NCI-H1105 (cell line): ENCODE measurements at regions not wholly inside any gene's neighbourhood (a gene's known extent, or its start where the extent isn't known, plus 50 kb on each side); places are given as distances from the start of the nearest gene placed in this dataset.

Source experiments
- DNase-seq: peaks from one replicate; lab custom pipeline; 2025; lab: John Stamatoyannopoulos, UW

DNA sequence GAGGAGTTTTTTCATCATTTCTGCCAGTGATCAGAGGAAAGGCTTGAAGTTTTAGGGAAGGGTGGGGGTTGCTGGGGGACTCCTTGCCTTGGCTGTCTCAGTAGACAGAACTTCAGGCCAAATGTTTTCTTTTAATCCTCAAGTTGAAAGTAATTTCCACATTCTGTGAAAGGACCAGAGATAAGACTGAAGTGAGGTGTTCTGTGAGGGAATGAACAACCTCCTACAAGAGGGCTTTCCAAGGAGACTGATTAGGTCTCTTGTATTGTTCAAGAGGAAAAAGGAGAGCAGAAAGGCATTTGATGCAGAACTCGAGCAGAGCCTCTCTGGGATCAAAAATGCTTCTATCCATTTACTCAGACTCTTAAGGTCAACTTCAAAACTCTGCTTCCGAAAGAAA is 282.1 kb upstream of the ATP10B start:
- no peak for DNase-seq

DNA sequence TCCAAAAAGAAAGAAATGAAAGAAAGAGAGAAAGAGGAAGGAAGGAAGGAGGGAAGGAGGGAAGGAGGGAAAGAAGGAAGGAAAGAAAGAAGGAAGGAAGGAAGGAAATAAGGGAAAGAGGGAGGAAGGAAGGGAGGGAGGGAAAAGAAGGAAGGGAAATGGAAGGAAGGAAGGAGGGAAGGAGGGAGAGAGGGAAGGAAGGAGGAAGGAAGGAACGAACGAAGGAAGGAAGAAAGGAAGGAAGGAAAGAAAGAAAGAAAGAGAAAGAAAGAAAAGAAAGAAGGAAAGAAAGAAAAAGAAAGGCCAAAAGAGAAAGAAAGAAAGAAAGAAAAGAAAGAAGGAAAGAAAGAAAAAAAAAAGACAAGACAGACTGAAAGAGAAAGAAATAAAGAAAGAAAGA is 263.9 kb upstream of the ATP10B start:
- DNase-seq, result no peak

DNA sequence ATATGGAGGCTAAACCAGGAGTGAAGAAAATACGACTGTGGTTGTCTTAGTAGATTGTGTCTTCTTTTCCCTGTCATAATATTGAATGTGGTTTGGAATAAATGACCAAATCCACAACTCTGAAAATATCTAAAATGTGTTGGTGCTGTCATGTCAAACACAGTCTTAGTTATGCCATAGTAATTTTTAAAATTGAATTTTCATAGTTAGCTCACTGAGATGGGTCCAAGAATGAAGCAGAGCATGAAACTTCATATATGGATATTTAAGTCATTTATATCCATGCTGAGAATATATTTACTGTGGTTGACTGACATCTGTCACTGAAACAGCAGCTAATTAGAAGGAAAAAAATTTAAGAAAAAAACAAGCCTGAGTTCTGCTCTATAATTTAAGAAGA is 260.4 kb upstream of the ATP10B start:
- DNase-seq, result no peak

DNA sequence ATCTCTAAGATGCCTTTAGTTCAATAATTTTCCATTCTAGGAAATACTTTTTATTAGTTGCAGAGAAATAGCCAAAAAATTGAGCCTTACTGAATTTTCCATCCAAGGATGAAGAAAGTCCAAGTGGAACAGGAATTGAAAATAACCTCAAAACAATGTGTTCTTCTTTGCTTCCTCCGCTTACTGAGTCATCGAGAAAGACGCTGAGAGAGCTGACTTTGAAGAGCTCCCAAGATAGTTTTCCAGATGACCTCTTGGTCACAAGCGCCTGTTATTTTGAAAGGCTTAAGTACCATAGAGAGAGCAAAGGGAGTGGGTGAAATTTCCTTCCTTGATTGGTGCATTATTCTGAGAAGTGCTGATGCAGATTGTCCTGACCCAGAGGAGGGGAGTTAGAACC is 253.5 kb upstream of the ATP10B start:
- DNase-seq, result no peak

DNA sequence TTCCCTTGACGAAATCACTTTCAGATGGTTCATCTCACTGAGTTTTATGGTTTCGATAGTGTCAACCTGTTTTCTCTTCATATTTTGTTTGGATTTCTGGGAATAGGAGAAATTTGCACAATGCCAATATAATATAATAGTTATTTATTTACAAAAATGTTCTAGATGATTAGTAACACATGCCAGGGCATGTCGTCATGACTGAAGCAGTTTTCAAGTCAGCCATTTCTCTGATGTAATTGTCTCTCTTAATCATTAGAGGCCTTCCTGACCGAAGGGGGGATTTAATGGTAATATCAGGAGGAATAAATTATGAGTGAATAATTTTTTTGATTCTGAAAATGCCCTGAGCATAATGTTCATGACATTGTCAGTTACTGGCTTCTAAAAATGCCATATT is 246.5 kb upstream of the ATP10B start:
- no peak for DNase-seq

DNA sequence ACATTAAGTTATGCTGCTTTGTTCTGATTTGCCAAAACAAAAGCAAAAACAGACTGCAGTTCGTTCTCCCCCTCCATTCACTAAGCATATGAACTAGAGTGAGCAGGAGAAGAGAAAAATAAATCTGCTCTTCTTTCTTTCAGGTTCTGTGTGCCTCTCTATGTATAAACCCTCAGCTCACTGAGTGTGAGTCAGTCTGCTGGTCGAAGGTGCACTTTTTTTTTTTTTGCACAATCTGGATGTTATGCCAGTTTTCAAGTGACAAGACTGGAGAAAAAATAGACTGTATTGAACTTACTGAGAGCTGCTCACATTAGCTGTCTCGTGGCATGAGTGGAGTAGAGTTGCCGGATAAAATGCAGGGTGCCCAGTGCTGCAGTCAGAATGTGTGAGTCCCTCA is 244.6 kb upstream of the ATP10B start:
- no peak for DNase-seq

DNA sequence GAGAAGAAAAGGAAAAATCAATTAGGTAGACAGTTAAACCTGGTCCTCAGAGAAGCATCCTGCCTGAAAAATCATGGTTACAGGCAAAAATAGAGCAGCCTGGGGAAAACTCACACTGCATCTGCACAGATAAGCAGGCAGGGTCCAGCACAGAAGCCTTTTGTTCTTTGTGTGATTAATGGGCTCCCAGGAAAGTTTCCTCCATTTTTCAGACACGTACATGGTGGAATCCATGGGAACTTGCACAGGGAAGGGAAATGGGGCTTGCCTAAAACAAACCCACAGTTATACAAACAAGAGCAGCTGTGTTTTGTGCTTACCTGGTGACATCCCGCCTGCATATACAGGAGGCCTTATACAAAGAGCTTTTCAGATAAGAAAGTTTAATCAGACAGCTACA is 243.9 kb upstream of the ATP10B start:
- DNase-seq, result no peak

DNA sequence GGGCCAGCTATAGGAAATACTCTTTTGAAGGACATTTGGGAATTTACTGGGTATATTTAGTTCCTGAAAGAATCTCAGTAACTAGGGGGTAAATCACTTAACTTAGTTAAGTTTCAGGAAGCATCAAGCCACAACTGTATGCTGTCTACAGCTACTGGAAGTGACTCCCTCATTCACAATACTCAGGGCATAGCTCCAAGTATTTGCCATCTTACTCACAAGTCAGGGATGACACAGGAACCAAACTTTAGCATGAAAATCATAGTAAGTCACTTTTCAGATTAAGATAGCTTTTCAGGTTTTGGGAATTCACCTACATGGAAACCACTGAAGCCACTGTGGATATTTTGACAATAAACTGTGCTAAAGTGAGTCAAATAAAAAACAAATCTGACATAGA is 242.4 kb upstream of the ATP10B start:
- DNase-seq, result no peak

DNA sequence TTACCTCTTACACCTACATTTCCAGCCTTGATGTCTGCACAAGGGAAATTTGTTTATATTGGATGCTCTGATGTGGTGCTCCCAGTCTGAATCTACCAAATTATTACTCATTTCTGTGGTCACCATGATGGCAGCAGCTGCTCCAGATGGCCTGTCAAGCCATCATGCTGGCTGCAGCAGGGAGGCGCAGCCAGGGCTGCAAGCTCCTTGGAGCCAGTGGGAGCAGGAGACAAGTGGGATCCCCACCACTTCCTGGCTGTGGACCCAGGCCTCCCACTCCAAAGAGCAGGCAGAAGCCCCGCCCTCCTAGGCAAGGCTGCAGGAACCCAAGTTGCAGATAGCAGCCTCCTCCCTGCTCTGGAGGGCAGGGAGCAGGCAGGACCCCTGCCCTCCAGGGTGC is 241.1 kb upstream of the ATP10B start:
- DNase-seq, result no peak

DNA sequence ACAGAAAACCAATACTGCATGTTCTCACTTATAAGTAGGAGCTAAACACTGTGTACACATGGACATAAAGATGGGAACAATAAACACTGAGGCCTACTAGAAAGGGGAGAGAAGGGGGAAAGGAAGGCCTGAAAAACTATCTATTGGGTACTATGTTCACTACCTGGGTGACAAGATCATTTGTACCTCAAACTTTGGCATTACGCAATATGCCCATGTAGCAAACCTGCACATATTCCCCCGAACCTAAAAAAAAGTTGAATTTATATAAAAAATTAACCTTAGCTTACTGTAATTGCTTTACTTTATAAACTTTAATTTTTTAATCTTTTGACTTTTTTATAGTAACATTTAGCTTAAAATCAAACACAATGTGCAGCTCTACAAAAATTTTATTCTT is 237.6 kb upstream of the ATP10B start:
- DNase-seq, result no peak

DNA sequence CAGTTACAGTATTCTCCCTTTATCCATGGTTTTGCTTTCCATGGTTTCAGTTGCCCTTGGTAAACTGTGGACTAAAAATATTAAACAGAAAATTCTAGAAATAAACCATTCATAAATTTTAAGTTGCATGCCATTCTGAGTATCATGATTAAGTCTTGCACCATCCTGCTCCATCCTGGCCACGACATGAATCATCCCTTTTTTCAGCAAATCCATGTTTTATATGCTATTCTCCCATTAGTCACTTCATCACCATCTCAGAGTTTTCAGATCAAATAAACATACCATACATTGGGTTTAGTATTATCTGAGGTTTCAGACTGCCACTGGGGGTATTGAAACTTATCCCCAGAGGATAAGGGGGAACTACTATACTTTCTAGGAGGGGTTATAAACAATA is 234.4 kb upstream of the ATP10B start:
- no peak for DNase-seq

DNA sequence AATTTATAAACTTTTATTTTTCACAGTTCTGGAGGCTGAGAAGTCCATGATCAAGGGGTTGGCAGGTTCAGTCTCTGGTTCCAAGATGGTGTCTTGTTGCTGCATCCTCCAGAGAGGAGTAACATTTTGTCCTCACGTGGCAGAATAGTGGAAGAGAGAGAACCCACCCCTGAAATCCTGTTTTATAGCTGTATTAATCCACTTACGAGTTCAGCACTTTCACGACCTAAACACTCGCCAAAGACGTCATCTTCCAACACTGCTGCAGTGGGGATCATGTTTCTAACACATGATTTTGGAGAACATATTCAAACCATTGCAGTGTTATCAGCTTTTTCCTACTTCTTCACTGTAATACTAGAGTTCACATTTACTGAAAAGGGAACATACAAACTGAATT is 233.0 kb upstream of the ATP10B start:
- DNase-seq, result no peak

DNA sequence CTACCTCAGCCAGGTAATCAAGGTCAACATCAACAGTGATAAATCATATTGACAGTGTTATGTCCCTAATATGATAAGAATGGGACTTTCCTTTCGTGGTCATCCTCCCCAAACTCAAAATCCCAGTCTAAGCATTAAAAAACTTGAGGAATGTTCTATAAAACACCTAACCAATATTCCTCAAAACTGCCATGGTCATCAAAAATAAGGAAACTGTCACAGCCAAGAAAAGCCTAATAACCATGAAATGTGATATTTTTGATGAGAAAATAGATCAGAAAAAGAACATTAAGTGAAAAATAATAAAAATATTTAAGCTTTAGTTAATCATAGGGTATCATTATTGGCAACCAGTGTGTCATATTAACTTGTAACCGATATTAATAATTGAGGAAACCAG is 232.1 kb upstream of the ATP10B start:
- DNase-seq, result no peak

DNA sequence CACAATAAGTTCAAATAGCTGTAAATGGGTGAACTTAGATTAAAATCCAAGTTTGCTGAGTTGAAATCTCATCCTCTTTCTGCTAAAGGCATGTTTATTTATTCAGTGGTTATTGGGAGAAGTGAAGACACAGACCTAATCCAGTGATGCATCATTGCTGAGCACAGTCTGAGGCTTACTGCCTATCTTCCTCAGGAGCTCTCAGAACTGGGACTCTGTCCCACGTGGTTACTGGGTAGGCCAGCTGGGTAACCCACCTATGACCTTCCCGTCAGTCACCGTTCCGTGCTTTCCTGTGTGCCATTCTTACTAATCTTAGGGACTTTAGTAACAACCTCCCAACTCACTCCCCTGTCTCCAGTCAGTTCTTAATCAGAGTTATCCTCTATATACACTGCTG is 226.8 kb upstream of the ATP10B start:
- no peak for DNase-seq

DNA sequence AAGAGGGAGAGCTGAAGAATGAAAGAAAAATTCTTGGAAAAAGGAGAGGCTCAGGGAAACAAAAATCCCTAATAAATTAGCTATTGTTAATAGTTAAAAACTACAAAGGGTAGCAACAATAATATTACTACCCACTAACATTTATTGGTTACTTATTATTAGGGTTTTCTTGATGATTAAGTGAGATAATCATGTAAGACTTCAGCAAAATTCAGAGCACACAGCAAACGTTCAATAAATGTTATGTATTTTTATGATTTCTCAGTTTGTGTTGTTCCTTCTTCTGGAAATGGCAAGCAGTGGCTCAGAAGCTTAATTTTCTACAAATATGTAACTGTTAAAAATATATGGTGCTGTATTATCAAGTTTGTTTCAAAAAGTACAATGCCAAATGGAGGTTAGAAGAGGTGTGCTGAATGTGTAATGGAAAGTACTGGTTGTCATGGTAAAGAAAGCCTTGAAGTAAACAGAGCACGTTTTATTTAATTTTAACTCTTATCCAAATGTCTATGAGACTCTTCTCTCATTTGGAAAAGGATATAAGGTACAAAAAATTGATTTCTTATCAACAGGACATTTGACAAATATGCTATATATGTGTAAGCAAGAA is 226.0 kb upstream of the ATP10B start:
- no peak for DNase-seq

DNA sequence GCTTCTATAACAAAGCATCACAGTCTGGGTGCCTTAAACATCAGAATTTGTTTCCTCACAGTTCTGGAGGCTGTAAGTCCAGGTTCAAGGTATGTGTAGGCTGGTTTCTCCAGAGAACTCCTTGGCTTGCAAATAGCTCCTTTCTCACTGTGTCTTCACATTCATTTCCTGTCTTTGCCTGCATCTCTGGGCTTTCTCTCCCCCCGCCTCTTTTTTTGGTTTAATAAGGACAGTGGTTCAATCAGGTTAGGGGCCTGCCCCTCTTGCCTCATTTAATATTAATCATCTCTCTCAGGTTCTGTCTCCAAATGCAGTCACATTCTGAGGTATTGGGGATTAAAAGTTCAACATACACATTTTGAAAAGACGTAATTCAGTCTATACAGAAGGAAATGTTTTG is 225.5 kb upstream of the ATP10B start:
- no peak for DNase-seq

DNA sequence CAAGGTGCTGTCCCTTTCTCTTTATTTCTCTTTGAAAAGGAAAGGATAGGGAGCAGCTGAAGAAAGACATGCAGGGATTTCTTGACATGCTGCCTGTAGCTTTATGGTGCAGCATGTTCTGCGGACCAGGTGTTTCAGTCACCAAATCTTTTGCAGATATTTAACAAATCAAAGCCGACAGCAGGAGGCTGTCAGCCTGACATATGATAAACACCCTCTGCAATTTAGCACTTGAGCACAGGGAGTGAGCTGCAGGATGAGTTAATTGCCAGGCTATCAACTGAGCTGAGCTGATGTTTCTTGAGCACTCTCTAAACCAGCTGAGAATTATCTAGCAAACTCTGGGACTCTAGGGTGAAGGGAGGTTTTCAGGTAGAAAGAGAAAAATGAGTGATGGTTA is 212.8 kb upstream of the ATP10B start:
- DNase-seq, result peak; percentile 33

DNA sequence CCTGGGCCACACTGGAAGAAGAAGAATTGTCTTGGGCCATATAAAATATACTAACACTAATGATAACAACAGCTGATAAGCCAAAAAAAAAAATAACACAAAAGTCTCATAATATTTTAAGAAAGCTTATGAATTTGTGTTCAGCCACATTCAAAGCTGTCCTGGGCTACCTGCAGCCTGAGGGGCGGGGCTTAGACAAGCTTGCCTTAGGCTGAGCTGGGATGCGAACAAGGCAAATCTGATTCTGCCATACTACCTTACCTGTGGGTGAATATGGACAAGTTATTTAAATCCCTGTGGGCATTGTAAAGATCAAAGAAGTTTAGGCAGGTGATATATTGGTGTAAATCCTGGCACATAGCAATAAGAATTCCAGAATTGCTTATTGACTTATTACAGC is 212.3 kb upstream of the ATP10B start:
- DNase-seq, result no peak

DNA sequence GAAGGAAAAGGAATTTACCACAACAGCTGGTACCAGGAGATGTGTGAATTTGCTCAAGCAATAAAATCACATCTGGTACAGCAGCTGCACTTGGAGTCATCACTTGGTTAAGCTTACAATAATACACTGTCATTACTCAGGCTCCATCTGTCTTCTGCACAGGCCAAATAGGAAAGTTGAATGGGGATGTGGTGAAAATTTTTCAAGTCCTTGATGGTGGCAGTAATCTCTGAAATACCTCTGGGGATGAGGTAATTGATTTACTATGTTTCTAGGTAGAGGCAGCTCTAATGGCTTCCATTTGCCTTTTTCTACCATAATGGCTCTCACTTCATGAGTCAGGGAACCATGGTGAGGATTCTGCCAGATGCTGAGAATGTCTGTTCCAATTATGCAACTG is 206.8 kb upstream of the ATP10B start:
- no peak for DNase-seq

DNA sequence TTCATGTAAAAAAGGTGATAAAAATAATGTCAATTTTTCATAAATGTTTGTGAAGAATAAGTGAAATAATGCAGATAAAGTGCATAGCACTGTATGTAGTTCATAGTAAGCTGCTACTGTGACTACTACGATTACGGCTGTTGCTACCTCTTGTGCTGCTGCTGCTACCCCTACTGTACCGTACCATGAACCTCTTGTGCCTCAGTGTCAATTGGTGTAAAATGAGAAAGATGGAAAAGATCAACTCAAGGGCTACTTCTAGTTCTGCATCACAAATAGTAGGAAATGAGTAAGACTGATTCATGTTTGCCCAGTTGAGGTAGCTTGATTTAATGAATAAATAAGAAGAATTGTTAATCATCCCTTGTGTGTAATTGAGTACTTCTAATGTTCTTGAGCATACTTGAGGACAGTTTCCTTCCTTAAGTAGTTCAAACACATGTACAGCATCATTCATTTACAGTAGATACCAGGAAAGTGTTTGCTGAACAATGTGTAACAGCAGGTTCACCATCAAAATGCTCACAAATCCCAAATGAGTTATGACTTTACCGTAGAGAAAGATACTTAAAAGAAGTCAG is 200.0 kb upstream of the ATP10B start:
- DNase-seq, result no peak

DNA sequence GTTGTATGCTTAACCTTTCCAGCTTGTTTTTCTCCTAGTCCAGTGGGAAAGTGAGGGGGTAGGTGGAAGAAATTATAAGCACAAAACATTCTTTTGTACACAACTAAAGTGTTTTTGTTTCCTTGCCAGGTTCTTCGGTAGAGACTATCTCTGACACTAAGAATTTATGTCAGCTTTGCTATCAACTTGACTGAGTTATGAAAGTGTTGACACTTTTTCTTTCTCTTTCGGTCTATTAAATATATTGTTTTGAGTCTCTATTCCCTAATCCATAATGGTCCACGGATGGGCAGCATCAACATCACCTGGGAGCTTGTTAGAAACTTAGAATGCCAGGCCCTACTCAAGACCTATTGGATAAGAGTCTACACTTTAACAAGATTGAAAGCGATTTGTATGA is 195.0 kb upstream of the ATP10B start:
- no peak for DNase-seq

DNA sequence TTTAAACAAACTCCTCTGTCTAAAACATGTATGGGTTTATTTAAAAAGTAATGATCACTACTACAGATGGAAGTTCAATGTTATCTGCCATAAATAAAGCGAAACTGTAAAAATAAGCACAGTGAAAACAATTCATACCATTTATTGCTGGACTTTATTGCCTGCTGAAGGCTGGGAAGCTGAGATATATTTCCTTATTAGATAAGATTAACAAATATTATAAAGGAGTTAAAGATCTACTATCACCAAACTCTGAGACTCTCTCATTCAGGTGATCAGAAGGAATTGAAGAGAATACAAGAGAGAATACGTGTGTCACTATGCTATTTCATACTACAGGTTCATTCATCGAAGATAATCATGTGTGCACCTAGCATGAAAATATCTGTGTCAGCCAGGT is 190.9 kb upstream of the ATP10B start:
- no peak for DNase-seq

DNA sequence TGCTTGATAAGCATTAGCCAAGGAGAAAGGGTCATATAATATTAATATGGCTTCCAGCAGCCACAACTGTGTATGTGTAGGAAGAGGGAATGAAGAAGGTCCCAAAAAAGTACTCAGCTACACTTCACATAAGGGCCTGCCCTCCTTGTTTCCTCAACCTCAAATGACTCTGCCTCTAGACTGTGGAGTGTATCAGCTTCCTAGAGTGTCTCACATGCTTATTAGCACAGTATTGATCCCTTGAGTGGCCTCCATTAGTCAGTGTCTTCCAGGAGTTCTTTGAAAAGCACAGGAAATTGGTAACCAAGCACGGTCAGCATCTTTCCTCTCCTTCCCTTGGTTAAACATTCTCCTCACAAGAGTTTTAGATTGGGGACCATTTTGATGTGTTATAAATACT is 190.4 kb upstream of the ATP10B start:
- no peak for DNase-seq

DNA sequence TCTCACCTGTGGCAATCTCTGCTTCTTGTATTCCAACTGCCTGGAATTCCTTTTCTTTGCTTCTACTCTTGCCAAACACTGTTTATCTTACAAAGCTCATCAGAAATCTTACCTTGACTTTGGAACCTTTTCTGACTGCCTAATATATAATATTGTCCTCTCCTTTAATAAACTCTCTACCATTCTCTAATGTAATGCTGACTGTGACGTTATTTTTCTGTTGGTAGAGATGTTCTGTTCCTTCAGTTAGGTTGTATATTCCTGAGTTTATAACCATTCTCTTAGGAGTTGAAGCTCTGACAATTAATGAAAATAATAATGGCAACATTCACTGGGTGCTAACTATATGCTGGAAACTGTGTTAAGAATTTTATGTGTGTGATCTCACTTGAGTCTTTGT is 188.8 kb upstream of the ATP10B start:
- DNase-seq, result no peak

DNA sequence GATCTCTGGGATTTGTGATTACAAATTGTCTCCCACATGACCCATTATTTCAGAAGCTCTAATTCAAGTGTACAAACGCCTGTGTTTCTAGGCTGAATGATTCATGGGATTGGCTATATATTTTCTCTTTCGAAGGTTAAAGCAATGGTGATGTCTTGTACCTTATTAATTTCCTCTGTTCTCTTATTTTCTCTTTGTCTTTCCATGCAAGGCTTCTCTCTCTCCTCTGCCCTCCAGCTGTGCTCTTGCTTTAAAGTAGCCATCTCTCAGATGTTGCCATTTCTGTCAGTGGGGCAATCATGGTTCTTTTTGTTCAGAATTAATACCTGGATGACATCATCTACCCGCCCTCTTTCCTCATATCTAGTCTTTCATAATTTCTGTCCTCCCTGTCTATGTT is 184.3 kb upstream of the ATP10B start:
- no peak for DNase-seq
